Fibroblast of lung (primary cell): ENCODE measurements at regions not wholly inside any gene's neighbourhood (a gene's known extent, or its start where the extent isn't known, plus 50 kb on each side); places are given as distances from the start of the nearest gene placed in this dataset.

ENCODE experiments used
- CTCF ChIP-seq, 2 donors: IDR thresholded peaks in 1 of 2; conservative IDR thresholded peaks in 1 of 2; 1 replicate in 1 of 2; 2 replicates in 1 of 2; pipeline ENCODE4 v1.5.1; 2011 to 2012; ENCODE audit warnings: low read length in 2 of 2, control low read depth in 1 of 2, inconsistent platforms in 1 of 2, low read depth in 1 of 2, mild to moderate bottlenecking in 1 of 2
- EZH2 ChIP-seq: IDR thresholded peaks from 2 replicates; pipeline ENCODE4 v1.5.1; 2012; ENCODE audit warnings: low read length, control low read depth, mild to moderate bottlenecking; ENCODE audit errors: missing control alignments

- no peak for TF ChIP-seq CTCF (conservative IDR thresholded peaks at IDR 0.05 in 1 of 2, IDR thresholded peaks at IDR 0.05 in 1 of 2; ENCODE audit: low read depth in 1 of 2, low read length in 2 of 2)
- no peak for TF ChIP-seq EZH2
Observed at GRCh38 chr10:64636461-64636860, 1115.3 kb downstream of the REEP3 start.
